ENCODE measurements at regions not wholly inside any gene's neighbourhood (a gene's known extent, or its start where the extent isn't known, plus 50 kb on each side); places are given as distances from the start of the nearest gene placed in this dataset.
"Not testable (repeated sequence)": the region's sequence is repeated elsewhere in the genome, so short reads cannot be mapped to it uniquely, and the experiment has no call there.

DNA sequence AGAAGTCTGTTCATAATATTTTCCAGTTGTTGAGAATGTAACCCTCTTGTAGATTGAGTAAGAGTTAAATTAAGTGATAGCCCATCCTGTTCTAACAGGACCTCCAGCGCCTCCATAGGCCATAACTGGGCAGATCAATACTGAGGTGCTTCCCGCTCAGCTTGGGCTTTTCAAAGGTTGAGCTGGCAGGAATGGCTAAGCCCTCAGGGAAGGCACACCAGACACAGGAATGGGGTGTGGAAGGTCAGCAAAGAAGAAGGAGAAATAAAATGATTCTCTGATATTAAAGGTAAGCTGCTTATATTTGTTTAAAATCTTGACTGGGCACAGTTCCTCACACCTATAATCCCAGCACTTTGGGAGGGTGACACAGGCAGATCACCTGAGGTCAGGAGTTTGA is 737.8 kb upstream of the TPTE start:
- not testable (repeated sequence) for TF ChIP-seq CTCF (conservative IDR thresholded peaks at IDR 0.05; ENCODE audit: low read depth in 2 of 2); EZH2 (IDR thresholded peaks at IDR 0.05; ENCODE audit: low read depth, unreplicated experiment); JUNB (IDR thresholded peaks at IDR 0.05; ENCODE audit: unreplicated experiment); EZH2phosphoT487 (IDR thresholded peaks at IDR 0.05; ENCODE audit: unreplicated experiment); CREB1 (CRISPR knock-in tag; IDR thresholded peaks at IDR 0.05; ENCODE audit: low read depth); POLR2AphosphoS5 (IDR thresholded peaks at IDR 0.05; ENCODE audit: low read depth); ZNF331 (CRISPR knock-in tag; IDR thresholded peaks at IDR 0.05; ENCODE audit: low read depth); REST (IDR thresholded peaks at IDR 0.05; ENCODE audit: unreplicated experiment); NANOG (IDR thresholded peaks at IDR 0.05; ENCODE audit: borderline replicate concordance); STAT1 (IDR thresholded peaks at IDR 0.05; ENCODE audit: unreplicated experiment); ZNF114 (CRISPR knock-in tag; IDR thresholded peaks at IDR 0.05)
- TF ChIP-seq, protein P1, sequence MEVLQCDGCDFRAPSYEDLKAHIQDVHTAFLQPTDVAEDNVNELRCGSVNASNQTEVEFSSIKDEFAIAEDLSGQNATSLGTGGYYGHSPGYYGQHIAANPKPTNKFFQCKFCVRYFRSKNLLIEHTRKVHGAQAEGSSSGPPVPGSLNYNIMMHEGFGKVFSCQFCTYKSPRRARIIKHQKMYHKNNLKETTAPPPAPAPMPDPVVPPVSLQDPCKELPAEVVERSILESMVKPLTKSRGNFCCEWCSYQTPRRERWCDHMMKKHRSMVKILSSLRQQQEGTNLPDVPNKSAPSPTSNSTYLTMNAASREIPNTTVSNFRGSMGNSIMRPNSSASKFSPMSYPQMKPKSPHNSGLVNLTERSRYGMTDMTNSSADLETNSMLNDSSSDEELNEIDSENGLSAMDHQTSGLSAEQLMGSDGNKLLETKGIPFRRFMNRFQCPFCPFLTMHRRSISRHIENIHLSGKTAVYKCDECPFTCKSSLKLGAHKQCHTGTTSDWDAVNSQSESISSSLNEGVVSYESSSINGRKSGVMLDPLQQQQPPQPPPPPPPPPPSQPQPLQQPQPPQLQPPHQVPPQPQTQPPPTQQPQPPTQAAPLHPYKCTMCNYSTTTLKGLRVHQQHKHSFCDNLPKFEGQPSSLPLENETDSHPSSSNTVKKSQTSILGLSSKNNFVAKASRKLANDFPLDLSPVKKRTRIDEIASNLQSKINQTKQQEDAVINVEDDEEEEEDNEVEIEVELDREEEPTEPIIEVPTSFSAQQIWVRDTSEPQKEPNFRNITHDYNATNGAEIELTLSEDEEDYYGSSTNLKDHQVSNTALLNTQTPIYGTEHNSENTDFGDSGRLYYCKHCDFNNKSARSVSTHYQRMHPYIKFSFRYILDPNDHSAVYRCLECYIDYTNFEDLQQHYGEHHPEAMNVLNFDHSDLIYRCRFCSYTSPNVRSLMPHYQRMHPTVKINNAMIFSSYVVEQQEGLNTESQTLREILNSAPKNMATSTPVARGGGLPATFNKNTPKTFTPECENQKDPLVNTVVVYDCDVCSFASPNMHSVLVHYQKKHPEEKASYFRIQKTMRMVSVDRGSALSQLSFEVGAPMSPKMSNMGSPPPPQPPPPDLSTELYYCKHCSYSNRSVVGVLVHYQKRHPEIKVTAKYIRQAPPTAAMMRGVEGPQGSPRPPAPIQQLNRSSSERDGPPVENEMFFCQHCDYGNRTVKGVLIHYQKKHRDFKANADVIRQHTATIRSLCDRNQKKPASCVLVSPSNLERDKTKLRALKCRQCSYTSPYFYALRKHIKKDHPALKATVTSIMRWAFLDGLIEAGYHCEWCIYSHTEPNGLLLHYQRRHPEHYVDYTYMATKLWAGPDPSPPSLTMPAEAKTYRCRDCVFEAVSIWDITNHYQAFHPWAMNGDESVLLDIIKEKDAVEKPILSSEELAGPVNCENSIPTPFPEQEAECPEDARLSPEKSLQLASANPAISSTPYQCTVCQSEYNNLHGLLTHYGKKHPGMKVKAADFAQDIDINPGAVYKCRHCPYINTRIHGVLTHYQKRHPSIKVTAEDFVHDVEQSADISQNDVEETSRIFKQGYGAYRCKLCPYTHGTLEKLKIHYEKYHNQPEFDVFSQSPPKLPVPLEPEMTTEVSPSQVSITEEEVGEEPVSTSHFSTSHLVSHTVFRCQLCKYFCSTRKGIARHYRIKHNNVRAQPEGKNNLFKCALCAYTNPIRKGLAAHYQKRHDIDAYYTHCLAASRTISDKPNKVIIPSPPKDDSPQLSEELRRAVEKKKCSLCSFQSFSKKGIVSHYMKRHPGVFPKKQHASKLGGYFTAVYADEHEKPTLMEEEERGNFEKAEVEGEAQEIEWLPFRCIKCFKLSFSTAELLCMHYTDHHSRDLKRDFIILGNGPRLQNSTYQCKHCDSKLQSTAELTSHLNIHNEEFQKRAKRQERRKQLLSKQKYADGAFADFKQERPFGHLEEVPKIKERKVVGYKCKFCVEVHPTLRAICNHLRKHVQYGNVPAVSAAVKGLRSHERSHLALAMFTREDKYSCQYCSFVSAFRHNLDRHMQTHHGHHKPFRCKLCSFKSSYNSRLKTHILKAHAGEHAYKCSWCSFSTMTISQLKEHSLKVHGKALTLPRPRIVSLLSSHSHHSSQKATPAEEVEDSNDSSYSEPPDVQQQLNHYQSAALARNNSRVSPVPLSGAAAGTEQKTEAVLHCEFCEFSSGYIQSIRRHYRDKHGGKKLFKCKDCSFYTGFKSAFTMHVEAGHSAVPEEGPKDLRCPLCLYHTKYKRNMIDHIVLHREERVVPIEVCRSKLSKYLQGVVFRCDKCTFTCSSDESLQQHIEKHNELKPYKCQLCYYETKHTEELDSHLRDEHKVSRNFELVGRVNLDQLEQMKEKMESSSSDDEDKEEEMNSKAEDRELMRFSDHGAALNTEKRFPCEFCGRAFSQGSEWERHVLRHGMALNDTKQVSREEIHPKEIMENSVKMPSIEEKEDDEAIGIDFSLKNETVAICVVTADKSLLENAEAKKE (CRISPR knock-in tag; IDR thresholded peaks at IDR 0.05): not testable (repeated sequence)
- TF ChIP-seq, protein P2, sequence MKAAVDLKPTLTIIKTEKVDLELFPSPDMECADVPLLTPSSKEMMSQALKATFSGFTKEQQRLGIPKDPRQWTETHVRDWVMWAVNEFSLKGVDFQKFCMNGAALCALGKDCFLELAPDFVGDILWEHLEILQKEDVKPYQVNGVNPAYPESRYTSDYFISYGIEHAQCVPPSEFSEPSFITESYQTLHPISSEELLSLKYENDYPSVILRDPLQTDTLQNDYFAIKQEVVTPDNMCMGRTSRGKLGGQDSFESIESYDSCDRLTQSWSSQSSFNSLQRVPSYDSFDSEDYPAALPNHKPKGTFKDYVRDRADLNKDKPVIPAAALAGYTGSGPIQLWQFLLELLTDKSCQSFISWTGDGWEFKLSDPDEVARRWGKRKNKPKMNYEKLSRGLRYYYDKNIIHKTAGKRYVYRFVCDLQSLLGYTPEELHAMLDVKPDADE (IDR thresholded peaks at IDR 0.05): not testable (repeated sequence)
